Neural cell (in vitro differentiated cells): ENCODE measurements at regions not wholly inside any gene's neighbourhood (a gene's known extent, or its start where the extent isn't known, plus 50 kb on each side); places are given as distances from the start of the nearest gene placed in this dataset.

Experiments
- H2AFZ ChIP-seq: fragments of 200-600, 300-800 bp; sonication (generic), shearing (Covaris generic); 2 replicates; pipeline ENCODE4 v1.6.0; 2014; ENCODE audit warnings: low read depth, mild to moderate bottlenecking, antibody characterized with exemption, low read length, moderate library complexity
- H3F3A ChIP-seq: fragments of 200-600 bp; shearing (Covaris generic); 2 replicates; pipeline ENCODE4 v1.6.1; 2016; ENCODE audit warnings: mild to moderate bottlenecking, moderate library complexity, mixed read lengths, antibody characterized with exemption, low read length; ENCODE audit not compliant: insufficient read depth, poor library complexity, severe bottlenecking
- H3K27ac ChIP-seq: fragments of 200-600, 300-800 bp; sonication (generic), shearing (Covaris generic); 2 replicates; pipeline ENCODE4 v1.5.1; 2014; ENCODE audit warnings: mild to moderate bottlenecking, low read length, moderate library complexity
- H3K27me3 ChIP-seq: fragments of 300-800, 200-600 bp; sonication (generic), shearing (Covaris generic); 2 replicates; pipeline ENCODE4 v1.6.0; 2014; ENCODE audit warnings: mild to moderate bottlenecking, low read depth, low read length, moderate library complexity; ENCODE audit not compliant: insufficient read depth
- H3K36me3 ChIP-seq: fragments of 300-800, 200-600 bp; sonication (generic), shearing (Covaris generic); 2 replicates; pipeline ENCODE4 v1.5.1; 2014; ENCODE audit warnings: mild to moderate bottlenecking, antibody characterized with exemption, low read length, moderate library complexity; ENCODE audit not compliant: insufficient read depth
- H3K4me2 ChIP-seq: fragments of 300-800, 200-600 bp; sonication (generic), shearing (Covaris generic); 2 replicates; pipeline ENCODE4 v1.6.0; 2014; ENCODE audit warnings: mild to moderate bottlenecking, low read length
- H3K4me3 ChIP-seq: fragments of 300-800, 200-600 bp; sonication (generic), shearing (Covaris generic); 2 replicates; pipeline ENCODE4 v1.5.1; 2014; ENCODE audit warnings: mild to moderate bottlenecking, low read length, moderate library complexity
- H3K79me2 ChIP-seq: fragments of 200-600 bp; shearing (Covaris generic); replicated peaks from 2 replicates; pipeline ENCODE4 v1.6.0; 2014; ENCODE audit warnings: mild to moderate bottlenecking, low read length, moderate library complexity; ENCODE audit not compliant: insufficient read depth
- H3K9ac ChIP-seq: fragments of 300-800, 200-600 bp; sonication (generic), shearing (Covaris generic); 2 replicates; pipeline ENCODE4 v1.6.1; 2016; ENCODE audit warnings: mild to moderate bottlenecking, low read length, mixed read lengths
- H3K9me2 ChIP-seq: fragments of 200-600 bp; shearing (Covaris generic); 2 replicates; pipeline ENCODE4 v1.6.1; 2016; ENCODE audit warnings: mild to moderate bottlenecking, low read length, mixed read lengths; ENCODE audit not compliant: insufficient read depth
- H3K9me3 ChIP-seq: fragments of 200-600, 300-800 bp; sonication (generic), shearing (Covaris generic); 2 replicates; pipeline ENCODE4 v1.6.1; 2016; ENCODE audit warnings: mild to moderate bottlenecking, mixed run types, low read length, moderate library complexity, mixed read lengths
- H4K20me1 ChIP-seq: fragments of 200-600 bp; shearing (Covaris generic); 2 replicates; pipeline ENCODE4 v1.6.1; 2016; ENCODE audit warnings: mild to moderate bottlenecking, mixed run types; ENCODE audit not compliant: insufficient read depth
- CTCF ChIP-seq: fragments of 450-650 bp; IDR thresholded peaks from 2 replicates; pipeline ENCODE4 v1.5.1; 2014; ENCODE audit warnings: antibody characterized with exemption, mild to moderate bottlenecking, moderate library complexity; ENCODE audit not compliant: poor library complexity, severe bottlenecking
- EP300 ChIP-seq: fragments of 450-650 bp; conservative IDR thresholded peaks from 2 replicates; pipeline ENCODE4 v1.6.1; 2014; ENCODE audit warnings: antibody characterized with exemption, mild to moderate bottlenecking, moderate library complexity; ENCODE audit not compliant: poor library complexity, severe bottlenecking
- EZH2 ChIP-seq: fragments of 200-600, 300-800 bp; shearing (Covaris generic), sonication (generic); IDR thresholded peaks from 2 replicates; pipeline ENCODE4 v1.6.1; 2014; ENCODE audit warnings: antibody characterized with exemption, low read length, borderline replicate concordance, mild to moderate bottlenecking; ENCODE audit not compliant: insufficient read depth, poor library complexity, severe bottlenecking
- MXI1 ChIP-seq: fragments of 450-650 bp; conservative IDR thresholded peaks from 2 replicates; pipeline ENCODE4 v1.6.1; 2014; ENCODE audit warnings: antibody characterized with exemption, mild to moderate bottlenecking; ENCODE audit not compliant: poor library complexity, severe bottlenecking
- POLR2AphosphoS5 ChIP-seq: IDR thresholded peaks from 2 replicates; pipeline ENCODE4 v1.6.1; 2012
- RAD21 ChIP-seq: fragments of 450-650 bp; conservative IDR thresholded peaks from 2 replicates; pipeline ENCODE4 v1.6.1; 2014; ENCODE audit warnings: antibody characterized with exemption, mild to moderate bottlenecking, moderate library complexity
- REST ChIP-seq: IDR thresholded peaks from 2 replicates; pipeline ENCODE4 v1.6.1; 2012; ENCODE audit warnings: borderline replicate concordance
- SMC3 ChIP-seq: fragments of 450-650 bp; conservative IDR thresholded peaks from 2 replicates; pipeline ENCODE4 v1.6.1; 2014; ENCODE audit warnings: antibody characterized with exemption, mild to moderate bottlenecking, moderate library complexity; ENCODE audit not compliant: poor library complexity
- TAF1 ChIP-seq: IDR thresholded peaks from 2 replicates; pipeline ENCODE4 v1.6.1; 2012; ENCODE audit warnings: low read depth

DNA sequence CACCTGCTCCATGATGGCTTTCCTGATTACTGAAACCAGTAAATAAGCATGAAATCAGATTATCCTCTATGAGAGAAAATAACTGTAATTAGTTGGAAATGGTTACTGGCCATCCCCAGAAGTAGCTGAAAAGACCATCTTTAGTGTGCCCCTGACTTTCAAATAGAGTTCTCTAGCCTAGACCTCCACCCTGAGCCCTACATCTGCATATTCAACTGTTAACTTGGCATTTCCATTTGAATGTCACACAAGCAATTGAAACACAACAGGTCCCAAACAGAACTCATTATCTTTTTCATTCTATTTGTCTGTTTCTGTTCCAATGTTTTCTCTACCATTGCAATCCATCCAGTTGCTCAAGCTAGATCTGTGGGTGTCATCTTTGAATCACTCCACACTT lies 952.3 kb downstream of the RPA4 start:
- H3K4me2 ChIP-seq: no peak overlapping the region
- H3K9ac ChIP-seq: no peak overlapping the region
- no peaks in the 10 kb centered on the region for H3K36me3 ChIP-seq
- no peaks in the 10 kb centered on the region for H3F3A ChIP-seq
- H4K20me1 ChIP-seq: no peaks in the 10 kb centered on the region
- no peak for TF ChIP-seq CTCF
- TF ChIP-seq EP300: no peak
- no peak for TF ChIP-seq TAF1
- TF ChIP-seq EZH2: no peak
- TF ChIP-seq SMC3: no peak
- TF ChIP-seq RAD21: no peak
- TF ChIP-seq POLR2AphosphoS5: no peak
- TF ChIP-seq MXI1: no peak
- TF ChIP-seq REST: no peak
- no peaks in the 10 kb centered on the region for H3K9me3 ChIP-seq
- no peak overlapping the region for H3K27ac ChIP-seq
- H3K4me3 ChIP-seq: no peak overlapping the region
- no peaks in the 10 kb centered on the region for H3K9me2 ChIP-seq
- H2AFZ ChIP-seq: no peak overlapping the region
- no peaks in the 10 kb centered on the region for H3K27me3 ChIP-seq
- H3K79me2 ChIP-seq: no peaks in the 10 kb centered on the region

DNA sequence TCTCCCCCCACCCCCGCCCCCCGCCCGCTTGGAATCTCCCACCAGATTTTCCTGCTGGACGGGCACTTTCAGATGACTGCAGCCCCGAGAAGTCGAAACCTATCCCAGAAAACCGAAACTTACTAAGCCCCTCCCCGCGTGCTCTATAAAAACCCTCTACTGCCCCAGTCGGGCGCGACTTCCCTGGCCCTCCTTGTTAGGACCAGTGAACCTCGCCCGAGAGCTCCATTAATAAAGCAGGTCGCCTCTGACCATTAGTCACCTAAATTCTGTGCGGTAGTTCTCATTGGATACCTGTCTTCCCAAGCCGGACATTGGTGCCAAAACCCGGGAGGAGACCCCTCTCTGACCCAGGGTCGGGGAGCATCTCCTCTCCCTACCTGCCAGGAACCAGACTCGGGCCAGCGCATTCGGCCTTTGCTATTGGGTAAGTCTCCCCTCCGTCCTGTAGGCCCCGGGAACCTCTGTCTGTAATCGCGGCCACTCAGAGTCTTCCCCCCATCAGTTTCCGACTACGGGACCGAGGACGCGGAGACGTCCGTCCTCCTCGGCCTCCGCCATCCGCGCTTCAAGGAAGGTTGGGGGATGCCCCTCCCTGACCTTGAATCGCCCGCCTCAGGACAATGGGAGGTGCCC lies 958.0 kb downstream of the RPA4 start:
- no peaks in the 10 kb centered on the region for H4K20me1 ChIP-seq
- no peak for TF ChIP-seq EZH2
- TF ChIP-seq POLR2AphosphoS5: no peak
- TF ChIP-seq RAD21: no peak
- no peak for TF ChIP-seq REST
- no peak for TF ChIP-seq SMC3
- no peak for TF ChIP-seq MXI1
- TF ChIP-seq EP300: no peak
- TF ChIP-seq TAF1: no peak
- TF ChIP-seq CTCF: no peak
- H3K27me3 ChIP-seq: no peaks in the 10 kb centered on the region
- no peaks in the 10 kb centered on the region for H3F3A ChIP-seq
- H3K79me2 ChIP-seq: no peaks in the 10 kb centered on the region
- H3K4me2 ChIP-seq: no peak overlapping the region
- no peaks in the 10 kb centered on the region for H3K9me2 ChIP-seq
- no peak overlapping the region for H3K4me3 ChIP-seq
- H3K36me3 ChIP-seq: no peaks in the 10 kb centered on the region
- no peak overlapping the region for H3K9ac ChIP-seq
- H3K27ac ChIP-seq: no peak overlapping the region
- no peaks in the 10 kb centered on the region for H3K9me3 ChIP-seq
- H2AFZ ChIP-seq: no peak overlapping the region
